ENCODE measurements at regions not wholly inside any gene's neighbourhood (a gene's known extent, or its start where the extent isn't known, plus 50 kb on each side); places are given as distances from the start of the nearest gene placed in this dataset.
A peak's percentile ranks its signal among the peaks of the same experiment; 100 is the strongest.
"Not testable (repeated sequence)": the region's sequence is repeated elsewhere in the genome, so short reads cannot be mapped to it uniquely, and the experiment has no call there.

GRCh38 chr6:56786256-56786655 is 143.6 kb upstream of the DST start:
- H3K9me3 ChIP-seq (ENCODE audit: control insufficient read depth, low read length), result no peaks in the 10 kb centered on the region
- no peaks in the 10 kb centered on the region for H3K27me3 ChIP-seq (ENCODE audit: control insufficient read depth, insufficient read depth)
- WGBS, result 84% methylated on average over 1 of the region's 1 CpG
- ATAC-seq, result no peak
- H3K27ac ChIP-seq (ENCODE audit: low read length), result no peak overlapping the region
- DNase-seq, result no peak
- no peak overlapping the region for H3K4me3 ChIP-seq (ENCODE audit: low read length)
- peaks cover 2% of the 10 kb centered on the region for H3K4me1 ChIP-seq (ENCODE audit: control insufficient read depth, insufficient read depth, low read length)
- intact Hi-C loops (cut with DNase I), result no loop called here

- H3K4me3 ChIP-seq (ENCODE audit: low read length); DNase-seq; ATAC-seq; H3K9me3 ChIP-seq (ENCODE audit: control insufficient read depth, low read length); H3K4me1 ChIP-seq (ENCODE audit: control insufficient read depth, insufficient read depth, low read length); H3K27me3 ChIP-seq (ENCODE audit: control insufficient read depth, insufficient read depth); H3K27ac ChIP-seq (ENCODE audit: low read length); intact Hi-C loops (cut with DNase I): not testable (repeated sequence)
- 93% methylated on average over 19 of the region's 19 CpGs for WGBS
These were observed 142.8 kb upstream of the DST start for GRCh38 chr6:56785536-56785935.

- H3K27ac ChIP-seq (ENCODE audit: low read length); H3K9me3 ChIP-seq (ENCODE audit: control insufficient read depth, low read length); intact Hi-C loops (cut with DNase I); H3K4me1 ChIP-seq (ENCODE audit: control insufficient read depth, insufficient read depth, low read length); DNase-seq; H3K27me3 ChIP-seq (ENCODE audit: control insufficient read depth, insufficient read depth); ATAC-seq; H3K4me3 ChIP-seq (ENCODE audit: low read length): not testable (repeated sequence)
- WGBS, result 90% methylated on average over 2 of the region's 2 CpGs
These were observed 137.4 kb upstream of the DST start for GRCh38 chr6:56780109-56780508.

- ATAC-seq; H3K27me3 ChIP-seq (ENCODE audit: control insufficient read depth, insufficient read depth); H3K27ac ChIP-seq (ENCODE audit: low read length); H3K9me3 ChIP-seq (ENCODE audit: control insufficient read depth, low read length); DNase-seq; H3K4me1 ChIP-seq (ENCODE audit: control insufficient read depth, insufficient read depth, low read length); H3K4me3 ChIP-seq (ENCODE audit: low read length); intact Hi-C loops (cut with DNase I): not testable (repeated sequence)
- WGBS, result 92% methylated on average over 1 of the region's 2 CpGs
These were observed 135.8 kb upstream of the DST start for GRCh38 chr6:56778503-56778902.

GRCh38 chr6:56775498-56776166 is 132.9 kb upstream of the DST start:
- H3K4me3 ChIP-seq (ENCODE audit: low read length), result no peak overlapping the region
- no peaks in the 10 kb centered on the region for H3K9me3 ChIP-seq (ENCODE audit: control insufficient read depth, low read length)
- intact Hi-C loops (cut with DNase I), result no loop called here
- DNase-seq, result no peak
- no peak for ATAC-seq
- no peaks in the 10 kb centered on the region for H3K27me3 ChIP-seq (ENCODE audit: control insufficient read depth, insufficient read depth)
- no peak overlapping the region for H3K27ac ChIP-seq (ENCODE audit: low read length)
- 67% methylated on average over 4 of the region's 4 CpGs for WGBS
- peaks cover 6% of the 10 kb centered on the region for H3K4me1 ChIP-seq (ENCODE audit: control insufficient read depth, insufficient read depth, low read length)

GRCh38 chr6:56772737-56773184 is 130.1 kb upstream of the DST start:
- intact Hi-C loops (cut with DNase I), result no loop called here
- 64% methylated on average over 1 of the region's 1 CpG for WGBS
- peaks cover 11% of the 10 kb centered on the region for H3K4me1 ChIP-seq (ENCODE audit: control insufficient read depth, insufficient read depth, low read length)
- ATAC-seq, result peak; percentile 58 to 69
- no peaks in the 10 kb centered on the region for H3K27me3 ChIP-seq (ENCODE audit: control insufficient read depth, insufficient read depth)
- peak overlapping the region; percentile 8 for H3K27ac ChIP-seq (ENCODE audit: low read length)
- H3K4me3 ChIP-seq (ENCODE audit: low read length), result no peak overlapping the region
- no peaks in the 10 kb centered on the region for H3K9me3 ChIP-seq (ENCODE audit: control insufficient read depth, low read length)
- DNase-seq, result peak in 1 of 3 donors; percentile 69

- no peak for DNase-seq
- Histone ChIP-seq H3K4me1 (ENCODE audit: control insufficient read depth, insufficient read depth, low read length) (peaks cover 11% of the 10 kb centered on the region), H3K27me3 (ENCODE audit: control insufficient read depth, insufficient read depth) (no peaks in the 10 kb centered on the region), H3K27ac (ENCODE audit: low read length) (peak overlapping the region; percentile 68), H3K9me3 (ENCODE audit: control insufficient read depth, low read length) (no peaks in the 10 kb centered on the region), H3K4me3 (ENCODE audit: low read length) (no peak overlapping the region)
- peak in 1 of 2 donors; percentile 41 for ATAC-seq
- intact Hi-C loops (cut with DNase I), result no loop called here
- 76% methylated on average over 7 of the region's 7 CpGs for WGBS
These were observed 129.4 kb upstream of the DST start for GRCh38 chr6:56771929-56772607.

GRCh38 chr6:56771189-56771588 is 128.5 kb upstream of the DST start:
- no peak overlapping the region for H3K4me3 ChIP-seq (ENCODE audit: low read length)
- H3K27ac ChIP-seq (ENCODE audit: low read length), result no peak overlapping the region
- DNase-seq, result no peak
- H3K27me3 ChIP-seq (ENCODE audit: control insufficient read depth, insufficient read depth), result no peaks in the 10 kb centered on the region
- H3K4me1 ChIP-seq (ENCODE audit: control insufficient read depth, insufficient read depth, low read length), result peaks cover 15% of the 10 kb centered on the region
- intact Hi-C loops (cut with DNase I), result no loop called here
- H3K9me3 ChIP-seq (ENCODE audit: control insufficient read depth, low read length), result no peaks in the 10 kb centered on the region
- ATAC-seq, result no peak

- Histone ChIP-seq H3K4me1 (ENCODE audit: control insufficient read depth, insufficient read depth, low read length) (peaks cover 14% of the 10 kb centered on the region), H3K9me3 (ENCODE audit: control insufficient read depth, low read length) (no peaks in the 10 kb centered on the region), H3K27me3 (ENCODE audit: control insufficient read depth, insufficient read depth) (no peaks in the 10 kb centered on the region), H3K4me3 (ENCODE audit: low read length) (no peak overlapping the region), H3K27ac (ENCODE audit: low read length) (peak overlapping the region; percentile 75)
- 66% methylated on average over 2 of the region's 2 CpGs for WGBS
- intact Hi-C loops (cut with DNase I), result no loop called here
- DNase-seq (no peak), ATAC-seq (no peak)
These were observed 127.4 kb upstream of the DST start for GRCh38 chr6:56770011-56770520.

GRCh38 chr6:56767892-56768531 is 125.3 kb upstream of the DST start:
- WGBS, result 74% methylated on average over 4 of the region's 4 CpGs
- no peak overlapping the region for H3K27ac ChIP-seq (ENCODE audit: low read length)
- no peak overlapping the region for H3K4me3 ChIP-seq (ENCODE audit: low read length)
- ATAC-seq (no peak), DNase-seq (no peak)
- peaks cover 14% of the 10 kb centered on the region for H3K4me1 ChIP-seq (ENCODE audit: control insufficient read depth, insufficient read depth, low read length)
- no peaks in the 10 kb centered on the region for H3K9me3 ChIP-seq (ENCODE audit: control insufficient read depth, low read length)
- intact Hi-C loops (cut with DNase I), result loop anchor here (5.0 to 10.0 kb wide), 5 partner anchors 53 to 133 kb away; no protein-coding TSS in a partner anchor
- no peaks in the 10 kb centered on the region for H3K27me3 ChIP-seq (ENCODE audit: control insufficient read depth, insufficient read depth)

GRCh38 chr6:56767435-56767834 is 124.7 kb upstream of the DST start:
- Histone ChIP-seq H3K27ac (ENCODE audit: low read length) (no peak overlapping the region), H3K9me3 (ENCODE audit: control insufficient read depth, low read length) (no peaks in the 10 kb centered on the region), H3K4me3 (ENCODE audit: low read length) (no peak overlapping the region), H3K27me3 (ENCODE audit: control insufficient read depth, insufficient read depth) (no peaks in the 10 kb centered on the region), H3K4me1 (ENCODE audit: control insufficient read depth, insufficient read depth, low read length) (peaks cover 11% of the 10 kb centered on the region)
- 95% methylated on average over 7 of the region's 7 CpGs for WGBS
- intact Hi-C loops (cut with DNase I), result loop anchor here (5.0 to 10.0 kb wide), 5 partner anchors 53 to 133 kb away; no protein-coding TSS in a partner anchor
- ATAC-seq, result no peak
- no peak for DNase-seq

Measured in right cardiac atrium (tissue), 5 donors.